ENCODE measurements at regions not wholly inside any gene's neighbourhood (a gene's known extent, or its start where the extent isn't known, plus 50 kb on each side); places are given as distances from the start of the nearest gene placed in this dataset.

DNA sequence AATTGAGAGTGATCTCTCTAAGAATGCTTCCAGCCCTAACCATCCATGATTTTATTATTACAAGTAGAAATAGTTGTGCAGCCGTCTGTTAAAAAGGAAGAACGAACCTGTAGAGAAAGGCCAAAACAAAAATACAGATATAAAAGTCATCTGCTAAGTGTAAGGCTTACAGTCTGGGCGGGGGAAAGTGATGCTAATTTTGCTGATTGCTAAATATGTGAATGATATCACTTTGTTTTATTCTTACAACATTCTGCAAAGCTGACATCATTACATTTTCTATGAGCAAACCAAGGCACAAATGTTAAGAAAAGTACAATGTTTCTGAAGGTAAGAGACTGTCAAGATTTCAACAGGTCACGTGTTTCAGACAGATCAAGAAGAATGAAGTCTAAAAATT is 101.5 kb upstream of the RAP1B start:
- H4K20me1 ChIP-seq (ENCODE audit: insufficient read depth, low read length, poor library complexity, severe bottlenecking), result no peaks in the 10 kb centered on the region
- H3K4me2 ChIP-seq (ENCODE audit: low read depth, low read length, poor library complexity, severe bottlenecking), result no peak overlapping the region
- no peak overlapping the region for H3K9ac ChIP-seq (ENCODE audit: low read depth, low read length, poor library complexity, severe bottlenecking)
- H3K79me2 ChIP-seq (ENCODE audit: insufficient read depth, low read length), result no peaks in the 10 kb centered on the region
- H3F3A ChIP-seq (ENCODE audit: low read depth), result no peaks in the 10 kb centered on the region
- peaks cover 8% of the 10 kb centered on the region for H3K4me1 ChIP-seq (ENCODE audit: insufficient read depth, low read length, poor library complexity, severe bottlenecking)
- peak overlapping the region; percentile 48; the same call in 1 of the 2 replicates for H2AFZ ChIP-seq (ENCODE audit: low read length)
- no peaks in the 10 kb centered on the region for H3K9me2 ChIP-seq (replicated peaks; ENCODE audit: low read depth, low read length)
- no peaks in the 10 kb centered on the region for H3K36me3 ChIP-seq (ENCODE audit: insufficient read depth, low read length)
- no peak overlapping the region for H3K4me3 ChIP-seq (ENCODE audit: low read length, poor library complexity, severe bottlenecking)
- no peak for TF ChIP-seq EZH2phosphoT487 (IDR thresholded peaks at IDR 0.05; ENCODE audit: borderline replicate concordance)
- TF ChIP-seq, protein P1, sequence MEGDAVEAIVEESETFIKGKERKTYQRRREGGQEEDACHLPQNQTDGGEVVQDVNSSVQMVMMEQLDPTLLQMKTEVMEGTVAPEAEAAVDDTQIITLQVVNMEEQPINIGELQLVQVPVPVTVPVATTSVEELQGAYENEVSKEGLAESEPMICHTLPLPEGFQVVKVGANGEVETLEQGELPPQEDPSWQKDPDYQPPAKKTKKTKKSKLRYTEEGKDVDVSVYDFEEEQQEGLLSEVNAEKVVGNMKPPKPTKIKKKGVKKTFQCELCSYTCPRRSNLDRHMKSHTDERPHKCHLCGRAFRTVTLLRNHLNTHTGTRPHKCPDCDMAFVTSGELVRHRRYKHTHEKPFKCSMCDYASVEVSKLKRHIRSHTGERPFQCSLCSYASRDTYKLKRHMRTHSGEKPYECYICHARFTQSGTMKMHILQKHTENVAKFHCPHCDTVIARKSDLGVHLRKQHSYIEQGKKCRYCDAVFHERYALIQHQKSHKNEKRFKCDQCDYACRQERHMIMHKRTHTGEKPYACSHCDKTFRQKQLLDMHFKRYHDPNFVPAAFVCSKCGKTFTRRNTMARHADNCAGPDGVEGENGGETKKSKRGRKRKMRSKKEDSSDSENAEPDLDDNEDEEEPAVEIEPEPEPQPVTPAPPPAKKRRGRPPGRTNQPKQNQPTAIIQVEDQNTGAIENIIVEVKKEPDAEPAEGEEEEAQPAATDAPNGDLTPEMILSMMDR (conservative IDR thresholded peaks at IDR 0.05; ENCODE audit: low read length), result no peak
- no peaks in the 10 kb centered on the region for H3K9me3 ChIP-seq (ENCODE audit: insufficient read depth, low read depth, low read length)
- no peaks in the 10 kb centered on the region for H3K27me3 ChIP-seq (ENCODE audit: insufficient read depth, low read length, poor library complexity, severe bottlenecking)

DNA sequence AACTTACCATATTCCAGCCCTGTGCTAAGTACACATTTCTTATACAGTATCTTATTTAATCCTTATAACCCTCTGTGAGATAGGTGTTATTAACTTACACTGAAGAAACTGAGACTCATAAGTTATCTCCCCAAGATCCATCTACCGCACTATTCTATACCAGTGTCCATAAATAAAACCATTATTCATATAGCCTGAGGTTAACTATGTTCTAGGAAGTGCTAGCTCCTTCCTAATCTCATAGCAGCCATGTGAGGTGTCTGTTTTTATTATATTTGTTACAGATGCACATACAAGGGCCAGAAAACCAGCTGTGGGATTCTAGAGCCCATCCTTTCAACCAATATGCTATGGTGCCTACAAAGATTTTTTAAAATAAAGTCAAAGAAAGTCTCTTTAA is 100.3 kb upstream of the RAP1B start:
- no peaks in the 10 kb centered on the region for H3K79me2 ChIP-seq (ENCODE audit: insufficient read depth, low read length)
- H3K4me1 ChIP-seq (ENCODE audit: insufficient read depth, low read length, poor library complexity, severe bottlenecking), result peaks cover 8% of the 10 kb centered on the region
- TF ChIP-seq, protein P1 (conservative IDR thresholded peaks at IDR 0.05; ENCODE audit: low read length), result no peak
- no peak for TF ChIP-seq EZH2phosphoT487 (IDR thresholded peaks at IDR 0.05; ENCODE audit: borderline replicate concordance)
- H3K9ac ChIP-seq (ENCODE audit: low read depth, low read length, poor library complexity, severe bottlenecking), result no peak overlapping the region
- H3K9me2 ChIP-seq (replicated peaks; ENCODE audit: low read depth, low read length), result no peaks in the 10 kb centered on the region
- no peaks in the 10 kb centered on the region for H3K9me3 ChIP-seq (ENCODE audit: insufficient read depth, low read depth, low read length)
- H3F3A ChIP-seq (ENCODE audit: low read depth), result no peaks in the 10 kb centered on the region
- H3K36me3 ChIP-seq (ENCODE audit: insufficient read depth, low read length), result no peaks in the 10 kb centered on the region
- H2AFZ ChIP-seq (ENCODE audit: low read length), result no peak overlapping the region
- H3K27me3 ChIP-seq (ENCODE audit: insufficient read depth, low read length, poor library complexity, severe bottlenecking), result no peaks in the 10 kb centered on the region
- no peak overlapping the region for H3K4me2 ChIP-seq (ENCODE audit: low read depth, low read length, poor library complexity, severe bottlenecking)
- H4K20me1 ChIP-seq (ENCODE audit: insufficient read depth, low read length, poor library complexity, severe bottlenecking), result no peaks in the 10 kb centered on the region
- no peak overlapping the region for H3K4me3 ChIP-seq (ENCODE audit: low read length, poor library complexity, severe bottlenecking)

DNA sequence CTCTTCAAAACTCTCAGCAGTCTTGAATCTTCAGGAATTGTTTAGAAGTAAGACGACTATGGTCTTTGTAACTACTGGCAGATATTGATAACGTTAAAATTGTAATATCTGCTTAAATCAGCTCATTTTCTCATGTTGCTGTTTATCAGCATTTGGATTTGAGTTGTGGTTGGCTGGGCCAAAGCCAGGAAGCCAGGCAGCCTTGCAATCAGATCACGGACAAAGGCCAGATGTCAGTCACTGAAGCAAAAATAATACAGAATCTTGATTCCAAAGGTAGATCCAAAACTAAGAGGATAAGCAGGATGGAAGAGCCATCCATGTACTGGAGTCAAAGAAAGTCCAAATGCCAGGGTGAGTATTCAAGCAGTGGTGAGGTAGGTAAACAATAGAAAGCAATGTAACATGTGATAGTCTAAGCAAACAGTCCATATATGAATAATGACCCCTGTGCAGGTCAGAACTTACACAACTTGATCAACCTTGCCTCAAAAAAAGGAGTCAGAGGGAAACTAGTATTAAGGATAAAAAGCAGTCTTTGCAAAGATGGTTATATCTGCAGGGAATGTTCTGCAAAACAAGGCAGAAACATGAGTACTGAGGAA is 95.8 kb upstream of the RAP1B start:
- H3K4me2 ChIP-seq (ENCODE audit: low read depth, low read length, poor library complexity, severe bottlenecking), result no peak overlapping the region
- H3K36me3 ChIP-seq (ENCODE audit: insufficient read depth, low read length), result no peaks in the 10 kb centered on the region
- no peaks in the 10 kb centered on the region for H3K4me1 ChIP-seq (ENCODE audit: insufficient read depth, low read length, poor library complexity, severe bottlenecking)
- H4K20me1 ChIP-seq (ENCODE audit: insufficient read depth, low read length, poor library complexity, severe bottlenecking), result no peaks in the 10 kb centered on the region
- H2AFZ ChIP-seq (ENCODE audit: low read length), result no peak overlapping the region
- no peaks in the 10 kb centered on the region for H3K9me2 ChIP-seq (replicated peaks; ENCODE audit: low read depth, low read length)
- no peaks in the 10 kb centered on the region for H3K27me3 ChIP-seq (ENCODE audit: insufficient read depth, low read length, poor library complexity, severe bottlenecking)
- no peak overlapping the region for H3K4me3 ChIP-seq (ENCODE audit: low read length, poor library complexity, severe bottlenecking)
- TF ChIP-seq, protein P1 (conservative IDR thresholded peaks at IDR 0.05; ENCODE audit: low read length), result no peak
- TF ChIP-seq EZH2phosphoT487 (IDR thresholded peaks at IDR 0.05; ENCODE audit: borderline replicate concordance), result no peak
- H3K9ac ChIP-seq (ENCODE audit: low read depth, low read length, poor library complexity, severe bottlenecking), result no peak overlapping the region
- H3K9me3 ChIP-seq (ENCODE audit: insufficient read depth, low read depth, low read length), result no peaks in the 10 kb centered on the region
- H3K79me2 ChIP-seq (ENCODE audit: insufficient read depth, low read length), result no peaks in the 10 kb centered on the region
- H3F3A ChIP-seq (ENCODE audit: low read depth), result no peaks in the 10 kb centered on the region

All from Loucy (cell line).